ENCODE measurements at regions not wholly inside any gene's neighbourhood (a gene's known extent, or its start where the extent isn't known, plus 50 kb on each side); places are given as distances from the start of the nearest gene placed in this dataset.
"Not testable (repeated sequence)": the region's sequence is repeated elsewhere in the genome, so short reads cannot be mapped to it uniquely, and the experiment has no call there.

DNA sequence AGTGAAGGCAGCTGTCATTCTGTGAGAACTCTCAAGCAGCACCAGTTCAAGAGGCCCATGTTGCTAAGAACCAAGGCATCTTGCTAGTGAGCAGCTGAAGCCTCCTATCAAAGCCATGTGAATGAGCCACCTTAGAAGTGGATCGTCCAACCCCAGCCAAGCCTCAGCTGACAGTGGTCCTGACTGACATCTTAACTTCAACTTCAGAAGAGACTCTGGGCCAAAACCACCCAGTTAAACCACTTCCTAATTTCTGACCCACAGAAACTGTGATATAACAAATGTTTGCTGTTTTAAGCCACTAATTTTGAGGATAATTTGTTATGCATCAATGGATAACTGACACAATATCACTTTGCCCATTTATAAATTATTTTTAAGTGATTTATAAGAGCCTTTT is 256.0 kb downstream of the RPAP3 start:
- Histone ChIP-seq H3K4me3 (ENCODE audit: low read depth, low read length) (no peak overlapping the region), H3K27me3 (no peaks in the 10 kb centered on the region), H3K9me3 (no peaks in the 10 kb centered on the region), H3K36me3 (no peaks in the 10 kb centered on the region), H3K4me1 (no peaks in the 10 kb centered on the region)
- DNase-seq, result no peak
- TF ChIP-seq, protein P1, sequence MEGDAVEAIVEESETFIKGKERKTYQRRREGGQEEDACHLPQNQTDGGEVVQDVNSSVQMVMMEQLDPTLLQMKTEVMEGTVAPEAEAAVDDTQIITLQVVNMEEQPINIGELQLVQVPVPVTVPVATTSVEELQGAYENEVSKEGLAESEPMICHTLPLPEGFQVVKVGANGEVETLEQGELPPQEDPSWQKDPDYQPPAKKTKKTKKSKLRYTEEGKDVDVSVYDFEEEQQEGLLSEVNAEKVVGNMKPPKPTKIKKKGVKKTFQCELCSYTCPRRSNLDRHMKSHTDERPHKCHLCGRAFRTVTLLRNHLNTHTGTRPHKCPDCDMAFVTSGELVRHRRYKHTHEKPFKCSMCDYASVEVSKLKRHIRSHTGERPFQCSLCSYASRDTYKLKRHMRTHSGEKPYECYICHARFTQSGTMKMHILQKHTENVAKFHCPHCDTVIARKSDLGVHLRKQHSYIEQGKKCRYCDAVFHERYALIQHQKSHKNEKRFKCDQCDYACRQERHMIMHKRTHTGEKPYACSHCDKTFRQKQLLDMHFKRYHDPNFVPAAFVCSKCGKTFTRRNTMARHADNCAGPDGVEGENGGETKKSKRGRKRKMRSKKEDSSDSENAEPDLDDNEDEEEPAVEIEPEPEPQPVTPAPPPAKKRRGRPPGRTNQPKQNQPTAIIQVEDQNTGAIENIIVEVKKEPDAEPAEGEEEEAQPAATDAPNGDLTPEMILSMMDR (IDR thresholded peaks at IDR 0.05; ENCODE audit: low read depth, low read length), result no peak

DNA sequence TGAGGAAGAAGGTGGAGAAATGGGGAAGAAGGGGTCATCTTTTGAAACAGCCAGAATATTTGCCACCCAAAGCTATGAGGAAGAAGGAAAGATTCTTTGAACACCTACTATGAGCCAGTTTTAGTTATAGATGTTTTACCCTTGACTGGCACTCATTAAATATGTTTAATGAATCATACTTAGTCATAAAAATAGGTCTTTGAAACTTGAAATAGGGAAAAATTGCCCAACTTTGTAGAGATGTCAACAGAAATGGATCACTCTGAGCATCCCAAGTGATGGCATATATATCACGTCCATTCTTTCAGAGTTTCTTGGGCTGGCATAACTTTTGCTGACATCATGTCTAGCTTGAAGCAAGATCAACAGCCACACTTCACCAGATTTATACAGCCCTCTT is 263.5 kb downstream of the RPAP3 start:
- Histone ChIP-seq H3K27me3 (no peaks in the 10 kb centered on the region), H3K36me3 (no peaks in the 10 kb centered on the region), H3K4me3 (ENCODE audit: low read depth, low read length) (no peak overlapping the region), H3K4me1 (no peaks in the 10 kb centered on the region), H3K9me3 (no peaks in the 10 kb centered on the region)
- DNase-seq, result no peak
- TF ChIP-seq, protein P1 (IDR thresholded peaks at IDR 0.05; ENCODE audit: low read depth, low read length), result no peak

DNA sequence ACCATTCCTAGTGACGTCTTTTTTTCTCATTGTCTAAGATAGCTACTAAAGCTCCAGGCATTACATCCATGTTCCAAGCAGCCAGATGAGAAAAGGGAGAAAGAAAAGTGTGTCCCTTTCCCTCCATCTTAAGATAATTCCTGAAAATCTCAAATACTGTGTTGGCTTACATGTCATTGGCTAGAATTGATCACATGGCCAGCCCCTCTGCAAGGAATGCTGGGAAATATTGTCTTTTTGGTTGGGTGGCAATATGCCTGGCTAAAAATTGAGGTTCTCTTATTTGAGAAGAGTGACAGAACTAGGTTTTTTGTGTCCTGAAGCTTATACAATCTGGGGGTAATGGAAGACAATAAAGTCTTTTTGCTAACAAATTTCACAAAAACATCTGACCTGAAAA is 264.3 kb downstream of the RPAP3 start:
- no peaks in the 10 kb centered on the region for H3K36me3 ChIP-seq
- no peak overlapping the region for H3K4me3 ChIP-seq (ENCODE audit: low read depth, low read length)
- TF ChIP-seq, protein P1 (IDR thresholded peaks at IDR 0.05; ENCODE audit: low read depth, low read length), result no peak
- no peak for DNase-seq
- H3K27me3 ChIP-seq, result no peaks in the 10 kb centered on the region
- no peaks in the 10 kb centered on the region for H3K9me3 ChIP-seq
- H3K4me1 ChIP-seq, result no peaks in the 10 kb centered on the region

DNA sequence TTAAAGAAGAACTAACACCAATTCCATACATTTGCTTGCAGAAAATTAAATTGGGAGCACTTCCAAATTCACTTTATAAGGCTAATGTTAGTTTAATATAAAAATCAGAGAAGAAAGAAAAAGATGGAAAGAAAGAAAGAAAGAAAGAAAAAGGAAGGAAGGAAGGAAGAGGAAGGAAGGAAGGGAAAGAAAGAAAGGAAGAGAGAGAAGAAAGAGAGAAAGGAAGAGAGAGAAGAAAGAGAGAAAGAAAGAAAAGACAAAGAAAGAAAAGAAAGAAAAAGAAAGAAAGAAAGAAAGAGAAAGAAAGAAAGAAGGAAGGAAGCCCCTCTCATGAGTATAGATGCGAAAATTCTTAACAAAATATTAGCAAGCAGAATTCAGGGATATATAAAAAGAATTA is 267.7 kb downstream of the RPAP3 start:
- DNase-seq, result no peak
- H3K9me3 ChIP-seq, result no peaks in the 10 kb centered on the region
- H3K36me3 ChIP-seq, result no peaks in the 10 kb centered on the region
- H3K4me1 ChIP-seq, result no peaks in the 10 kb centered on the region
- no peaks in the 10 kb centered on the region for H3K27me3 ChIP-seq
- no peak overlapping the region for H3K4me3 ChIP-seq (ENCODE audit: low read depth, low read length)
- TF ChIP-seq, protein P1 (IDR thresholded peaks at IDR 0.05; ENCODE audit: low read depth, low read length), result no peak

DNA sequence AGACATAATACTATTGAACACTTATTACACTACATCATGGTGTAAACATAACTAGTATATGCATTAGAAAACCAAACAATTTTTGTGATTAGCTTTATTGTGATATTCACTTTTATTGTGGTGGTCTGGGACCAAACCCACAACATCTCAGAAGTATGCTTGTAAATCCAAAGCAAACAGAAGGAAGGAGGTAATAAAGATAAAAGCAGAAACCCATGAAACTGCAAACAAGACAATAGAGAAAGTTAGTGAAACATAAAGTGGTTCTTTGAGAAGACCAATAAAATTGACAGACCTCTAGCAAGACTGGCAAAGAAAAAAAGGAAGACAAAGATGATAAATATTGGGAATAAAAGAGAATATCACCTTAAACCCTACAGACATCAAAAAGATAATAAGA is 268.3 kb downstream of the RPAP3 start:
- no peaks in the 10 kb centered on the region for H3K36me3 ChIP-seq
- H3K9me3 ChIP-seq, result no peaks in the 10 kb centered on the region
- H3K4me1 ChIP-seq, result no peaks in the 10 kb centered on the region
- H3K4me3 ChIP-seq (ENCODE audit: low read depth, low read length), result no peak overlapping the region
- no peak for DNase-seq
- H3K27me3 ChIP-seq, result no peaks in the 10 kb centered on the region
- TF ChIP-seq, protein P1 (IDR thresholded peaks at IDR 0.05; ENCODE audit: low read depth, low read length), result no peak

DNA sequence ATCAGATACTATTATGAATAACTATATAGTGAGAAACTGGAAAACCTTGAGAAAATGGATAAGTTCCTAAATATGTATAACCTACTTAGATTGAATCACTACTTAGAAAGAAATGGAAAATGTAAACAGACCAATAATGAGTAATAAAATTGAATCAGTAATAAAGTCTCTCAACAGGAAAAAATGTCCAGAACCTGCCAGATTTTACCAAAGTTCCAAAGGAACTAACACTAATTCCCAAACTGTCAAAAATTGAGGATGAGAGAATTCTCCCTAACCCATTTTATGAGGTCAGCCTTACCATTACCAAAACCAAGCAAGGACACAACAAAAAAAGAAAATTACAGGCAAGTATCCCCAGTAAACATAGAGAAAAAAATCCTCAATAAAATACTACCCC is 272.0 kb downstream of the RPAP3 start:
- Histone ChIP-seq H3K36me3 (no peaks in the 10 kb centered on the region), H3K27me3 (no peaks in the 10 kb centered on the region), H3K4me1 (no peaks in the 10 kb centered on the region), H3K4me3 (ENCODE audit: low read depth, low read length) (no peak overlapping the region), H3K9me3 (no peaks in the 10 kb centered on the region)
- DNase-seq, result no peak
- TF ChIP-seq, protein P1 (IDR thresholded peaks at IDR 0.05; ENCODE audit: low read depth, low read length), result no peak

DNA sequence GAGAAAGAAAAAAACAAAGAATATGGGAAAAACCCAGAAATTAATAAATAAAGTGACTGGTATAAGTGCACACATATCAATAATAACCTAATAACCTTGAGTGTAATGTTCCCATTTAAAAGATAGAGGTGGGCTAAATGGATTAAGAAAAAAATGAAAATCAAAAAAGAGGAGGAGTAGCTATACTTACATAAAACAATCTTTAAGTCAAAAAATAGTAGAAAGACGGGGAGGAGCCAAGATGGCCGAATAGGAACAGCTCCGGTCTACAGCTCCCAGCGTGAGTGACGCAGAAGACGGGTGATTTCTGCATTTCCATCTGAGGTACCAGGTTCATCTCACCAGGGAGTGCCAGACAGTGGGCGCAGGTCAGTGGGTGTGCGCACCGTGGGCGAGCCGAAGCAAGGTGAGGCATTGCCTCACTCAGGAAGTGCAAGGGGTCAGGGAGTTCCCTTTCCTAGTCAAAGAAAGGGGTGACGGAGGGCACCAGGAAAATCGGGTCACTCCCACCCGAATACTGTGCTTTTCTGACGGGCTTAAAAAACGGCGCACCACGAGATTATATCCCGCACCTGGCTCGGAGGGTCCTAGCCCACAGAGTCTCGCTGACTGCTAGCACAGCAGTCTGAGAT is 279.0 kb downstream of the RPAP3 start:
- H3K9me3 ChIP-seq; DNase-seq; H3K36me3 ChIP-seq; H3K4me3 ChIP-seq (ENCODE audit: low read depth, low read length); H3K4me1 ChIP-seq; H3K27me3 ChIP-seq: not testable (repeated sequence)
